MM.1S (cell line): ENCODE measurements at regions not wholly inside any gene's neighbourhood (a gene's known extent, or its start where the extent isn't known, plus 50 kb on each side); places are given as distances from the start of the nearest gene placed in this dataset.
"Not testable (repeated sequence)": the region's sequence is repeated elsewhere in the genome, so short reads cannot be mapped to it uniquely, and the experiment has no call there.

Source experiments
- DNase-seq: peaks from one replicate; pipeline ENCODE4 v3.0.0-alpha.2; 2015
- H2AFZ ChIP-seq: fragments of 300-600 bp; sonication (generic); 2 replicates; pipeline ENCODE4 v1.6.0; 2016; ENCODE audit warnings: antibody characterized with exemption, low read length
- H3F3A ChIP-seq: fragments of 300-600 bp; sonication (generic); 2 replicates; pipeline ENCODE4 v1.6.1; 2016; ENCODE audit warnings: mild to moderate bottlenecking, antibody characterized with exemption, low read length, moderate library complexity, mixed read lengths; ENCODE audit not compliant: insufficient read depth
- H3K27ac ChIP-seq: fragments of 300-600 bp; sonication (generic); 2 replicates; pipeline ENCODE4 v1.5.1; 2016; ENCODE audit warnings: mild to moderate bottlenecking, low read length
- H3K27me3 ChIP-seq: fragments of 300-600 bp; sonication (generic); replicated peaks from 2 replicates; pipeline ENCODE4 v1.6.0; 2016; ENCODE audit warnings: low read length; ENCODE audit not compliant: insufficient read depth
- H3K36me3 ChIP-seq: fragments of 300-600 bp; sonication (generic); replicated peaks from 2 replicates; pipeline ENCODE4 v1.6.1; 2016; ENCODE audit warnings: mild to moderate bottlenecking, low read length, mixed read lengths; ENCODE audit not compliant: insufficient read depth
- H3K4me1 ChIP-seq: fragments of 300-600 bp; sonication (generic); 2 replicates; pipeline ENCODE4 v1.6.1; 2016; ENCODE audit warnings: low read length, mixed read lengths
- H3K4me2 ChIP-seq: fragments of 300-600 bp; sonication (generic); 2 replicates; pipeline ENCODE4 v1.6.0; 2016; ENCODE audit warnings: low read depth, low read length
- H3K4me3 ChIP-seq: fragments of 300-600 bp; sonication (generic); 2 replicates; pipeline ENCODE4 v1.5.1; 2016; ENCODE audit warnings: low read length, mixed read lengths
- H3K79me2 ChIP-seq: fragments of 300-600 bp; sonication (generic); 2 replicates; pipeline ENCODE4 v1.6.1; 2016; ENCODE audit warnings: mixed run types, low read length, mixed read lengths
- H3K9ac ChIP-seq: fragments of 300-600 bp; sonication (generic); 2 replicates; pipeline ENCODE4 v1.6.1; 2016; ENCODE audit warnings: low read length, mixed read lengths
- H3K9me2 ChIP-seq: fragments of 300-600 bp; sonication (generic); replicated peaks from 2 replicates; pipeline ENCODE4 v1.6.1; 2016; ENCODE audit warnings: mild to moderate bottlenecking, low read length, mixed read lengths; ENCODE audit not compliant: insufficient read depth
- H3K9me3 ChIP-seq: fragments of 300-600 bp; sonication (generic); replicated peaks from 2 replicates; pipeline ENCODE4 v1.6.1; 2016; ENCODE audit warnings: mild to moderate bottlenecking, low read length, mixed read lengths; ENCODE audit not compliant: insufficient read depth
- H4K20me1 ChIP-seq: fragments of 300-600 bp; sonication (generic); 2 replicates; pipeline ENCODE4 v1.6.1; 2016; ENCODE audit warnings: mild to moderate bottlenecking, low read length, moderate library complexity, mixed read lengths; ENCODE audit not compliant: insufficient read depth
- EZH2 ChIP-seq: fragments of 300-600 bp; sonication (generic); optimal IDR thresholded peaks from 2 replicates; pipeline ENCODE3; 2017; ENCODE audit warnings: low read depth, mild to moderate bottlenecking, antibody characterized with exemption, low read length, mixed read lengths
- EZH2phosphoT487 ChIP-seq: fragments of 300-600 bp; sonication (generic); IDR thresholded peaks from 2 replicates; pipeline ENCODE4 v1.6.1; 2018; ENCODE audit warnings: antibody characterized with exemption, low read length
- TF ChIP-seq, protein P1 (sequence below): fragments of 300-600 bp; sonication (generic); IDR thresholded peaks from 2 replicates; pipeline ENCODE4 v1.5.1; 2016; ENCODE audit warnings: antibody characterized with exemption, low read length, mixed read lengths

DNA sequence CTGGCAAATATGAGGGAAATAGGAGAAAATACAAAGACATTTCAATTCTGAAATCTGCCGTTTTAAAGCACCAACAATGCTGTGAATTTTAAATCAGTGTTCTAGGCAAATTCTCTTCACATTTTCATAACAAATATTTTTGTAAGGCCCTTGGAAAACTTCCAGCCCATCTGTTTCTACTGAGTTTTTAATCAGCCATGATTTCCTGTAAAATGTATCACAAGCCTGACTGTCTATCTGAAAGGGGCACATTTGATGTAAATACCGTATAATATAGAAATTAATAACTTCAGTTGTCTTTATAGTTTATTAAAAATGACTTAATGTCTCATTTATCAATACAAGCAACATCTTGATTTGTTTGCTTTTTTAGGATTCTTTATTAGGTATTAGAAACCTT lies 454.7 kb downstream of the PYDC2 start:
- no peak overlapping the region for H3K4me2 ChIP-seq
- no peak overlapping the region for H3K4me3 ChIP-seq
- TF ChIP-seq, protein P1, sequence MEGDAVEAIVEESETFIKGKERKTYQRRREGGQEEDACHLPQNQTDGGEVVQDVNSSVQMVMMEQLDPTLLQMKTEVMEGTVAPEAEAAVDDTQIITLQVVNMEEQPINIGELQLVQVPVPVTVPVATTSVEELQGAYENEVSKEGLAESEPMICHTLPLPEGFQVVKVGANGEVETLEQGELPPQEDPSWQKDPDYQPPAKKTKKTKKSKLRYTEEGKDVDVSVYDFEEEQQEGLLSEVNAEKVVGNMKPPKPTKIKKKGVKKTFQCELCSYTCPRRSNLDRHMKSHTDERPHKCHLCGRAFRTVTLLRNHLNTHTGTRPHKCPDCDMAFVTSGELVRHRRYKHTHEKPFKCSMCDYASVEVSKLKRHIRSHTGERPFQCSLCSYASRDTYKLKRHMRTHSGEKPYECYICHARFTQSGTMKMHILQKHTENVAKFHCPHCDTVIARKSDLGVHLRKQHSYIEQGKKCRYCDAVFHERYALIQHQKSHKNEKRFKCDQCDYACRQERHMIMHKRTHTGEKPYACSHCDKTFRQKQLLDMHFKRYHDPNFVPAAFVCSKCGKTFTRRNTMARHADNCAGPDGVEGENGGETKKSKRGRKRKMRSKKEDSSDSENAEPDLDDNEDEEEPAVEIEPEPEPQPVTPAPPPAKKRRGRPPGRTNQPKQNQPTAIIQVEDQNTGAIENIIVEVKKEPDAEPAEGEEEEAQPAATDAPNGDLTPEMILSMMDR: no peak
- TF ChIP-seq EZH2phosphoT487 (no peak), EZH2 (no peak)
- no peak overlapping the region for H3K9ac ChIP-seq
- DNase-seq: no peak
- no peaks in the 10 kb centered on the region for H3K4me1 ChIP-seq
- no peak overlapping the region for H2AFZ ChIP-seq
- H3K27ac ChIP-seq: no peak overlapping the region
- no peaks in the 10 kb centered on the region for H3K9me3 ChIP-seq
- H3K36me3 ChIP-seq: no peaks in the 10 kb centered on the region
- H4K20me1 ChIP-seq: no peaks in the 10 kb centered on the region
- H3K79me2 ChIP-seq: no peaks in the 10 kb centered on the region
- H3K27me3 ChIP-seq: no peaks in the 10 kb centered on the region
- no peaks in the 10 kb centered on the region for H3K9me2 ChIP-seq
- no peaks in the 10 kb centered on the region for H3F3A ChIP-seq

DNA sequence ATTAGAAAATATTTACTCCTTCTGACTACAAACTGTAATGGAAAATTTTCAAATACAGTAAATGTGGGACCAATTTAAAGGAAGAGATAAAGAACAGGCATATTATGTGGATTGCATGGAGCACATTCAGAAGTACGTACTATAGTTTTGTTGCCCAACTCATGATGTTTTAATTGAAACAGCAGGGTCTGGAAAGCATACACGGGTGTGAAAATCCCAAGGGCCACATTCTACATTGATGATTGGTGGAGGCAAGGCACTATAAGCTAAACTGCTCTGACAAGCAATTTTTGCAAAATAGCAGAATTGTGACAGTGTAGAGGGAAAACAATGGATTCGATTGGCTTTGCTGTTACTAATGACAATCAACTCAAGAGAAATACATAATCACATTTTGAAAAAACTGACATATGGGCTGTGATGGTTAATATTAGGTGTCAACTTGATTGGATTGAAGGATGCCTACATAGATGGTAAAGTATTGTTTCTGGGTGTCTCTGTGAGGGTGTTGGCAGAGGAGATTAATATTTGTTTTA lies 458.6 kb downstream of the PYDC2 start:
- no peak overlapping the region for H3K4me2 ChIP-seq
- no peaks in the 10 kb centered on the region for H3K36me3 ChIP-seq
- no peaks in the 10 kb centered on the region for H3K4me1 ChIP-seq
- no peaks in the 10 kb centered on the region for H3K79me2 ChIP-seq
- no peak overlapping the region for H3K27ac ChIP-seq
- no peaks in the 10 kb centered on the region for H3K27me3 ChIP-seq
- no peak for DNase-seq
- H4K20me1 ChIP-seq: no peaks in the 10 kb centered on the region
- no peak overlapping the region for H3K9ac ChIP-seq
- H3K9me3 ChIP-seq: no peaks in the 10 kb centered on the region
- TF ChIP-seq EZH2 (no peak), EZH2phosphoT487 (no peak)
- TF ChIP-seq, protein P1: no peak
- H2AFZ ChIP-seq: no peak overlapping the region
- H3K9me2 ChIP-seq: no peaks in the 10 kb centered on the region
- no peaks in the 10 kb centered on the region for H3F3A ChIP-seq
- no peak overlapping the region for H3K4me3 ChIP-seq

DNA sequence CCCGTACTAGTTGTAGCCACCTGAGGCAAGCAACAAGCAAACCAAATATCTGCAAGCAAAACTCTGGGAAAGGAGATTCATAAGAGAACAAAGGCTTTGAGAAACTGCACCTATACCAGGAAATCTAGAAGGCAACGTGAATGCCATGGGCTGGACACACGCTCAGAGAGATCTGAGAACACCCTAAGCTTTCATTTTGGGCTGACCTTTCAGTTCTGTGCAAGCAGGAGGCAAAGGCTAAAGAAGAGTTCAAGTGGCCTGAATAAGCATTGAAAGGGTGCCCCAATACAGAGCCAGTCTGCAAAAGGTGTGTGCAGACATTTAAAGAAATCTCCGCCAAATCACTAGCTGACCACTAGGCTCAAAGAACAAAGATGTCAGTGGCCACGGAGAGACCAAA lies 461.6 kb downstream of the PYDC2 start:
- no peak overlapping the region for H3K27ac ChIP-seq
- no peaks in the 10 kb centered on the region for H3K9me2 ChIP-seq
- H3K79me2 ChIP-seq: no peaks in the 10 kb centered on the region
- no peak overlapping the region for H3K4me3 ChIP-seq
- no peak overlapping the region for H2AFZ ChIP-seq
- H3K9me3 ChIP-seq: no peaks in the 10 kb centered on the region
- no peak for DNase-seq
- no peaks in the 10 kb centered on the region for H4K20me1 ChIP-seq
- no peaks in the 10 kb centered on the region for H3K36me3 ChIP-seq
- H3K4me2 ChIP-seq: 0 out of 2 replicates have a peak overlapping the region, but pooled peaks have one; percentile 8
- H3K27me3 ChIP-seq: no peaks in the 10 kb centered on the region
- TF ChIP-seq EZH2 (no peak), EZH2phosphoT487 (no peak)
- TF ChIP-seq, protein P1: no peak
- no peaks in the 10 kb centered on the region for H3K4me1 ChIP-seq
- H3F3A ChIP-seq: no peaks in the 10 kb centered on the region
- no peak overlapping the region for H3K9ac ChIP-seq

DNA sequence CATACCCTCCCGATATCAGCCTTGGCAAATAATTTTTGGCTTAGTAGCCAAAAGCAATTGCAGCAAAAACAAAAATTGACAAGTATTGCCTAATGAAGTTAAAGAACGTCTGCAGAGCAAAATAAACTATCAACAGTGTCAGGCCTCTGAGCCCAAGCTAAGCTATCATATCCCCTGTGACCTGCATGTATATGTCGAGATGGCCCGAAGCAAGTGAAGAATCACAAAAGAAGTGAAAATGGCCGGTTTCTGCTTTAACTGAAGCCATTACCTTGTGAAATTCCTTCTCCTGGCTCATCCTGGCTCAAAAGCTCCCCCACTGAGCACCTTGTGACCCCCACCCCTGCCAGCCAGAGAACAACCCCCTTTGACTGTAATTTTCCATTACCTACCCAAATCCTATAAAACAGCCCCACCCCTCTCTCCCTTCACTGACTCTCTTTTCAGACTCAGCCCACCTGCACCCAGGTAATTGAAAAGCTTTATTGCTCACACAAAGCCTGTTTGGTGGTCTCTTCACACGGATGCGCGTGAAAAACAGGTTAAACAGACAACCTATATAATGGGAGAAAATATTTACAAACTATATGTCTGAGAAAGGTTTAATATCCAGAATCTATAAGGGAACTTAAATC lies 466.3 kb downstream of the PYDC2 start:
- H4K20me1 ChIP-seq, H3K27me3 ChIP-seq, H3K9me2 ChIP-seq, H3K4me1 ChIP-seq, DNase-seq, H3K27ac ChIP-seq, H3K36me3 ChIP-seq, H3K9me3 ChIP-seq, H3K4me2 ChIP-seq, H2AFZ ChIP-seq, H3F3A ChIP-seq, H3K9ac ChIP-seq, H3K79me2 ChIP-seq, H3K4me3 ChIP-seq: not testable (repeated sequence)

DNA sequence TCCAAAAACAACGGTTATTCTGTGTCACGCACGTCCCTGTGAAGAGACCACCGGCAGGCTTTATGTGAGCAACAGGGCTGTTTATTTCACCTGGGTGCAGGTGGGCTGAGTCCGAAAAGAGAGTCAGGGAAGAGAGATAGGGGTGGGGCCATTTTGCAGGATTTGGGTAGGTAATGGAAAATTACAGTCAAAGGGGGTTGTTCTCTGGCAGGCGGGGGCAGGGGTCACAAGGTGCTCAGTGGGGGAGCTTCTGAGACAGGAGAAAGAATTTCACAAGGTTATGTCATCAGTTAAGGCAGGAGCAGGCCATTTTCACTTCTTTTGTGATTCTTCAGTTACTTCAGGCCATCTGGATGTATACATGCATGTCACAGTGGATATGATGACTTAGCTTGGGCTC lies 467.0 kb downstream of the PYDC2 start:
- not testable (repeated sequence) for H4K20me1 ChIP-seq, DNase-seq, H3K4me1 ChIP-seq, H3K9me3 ChIP-seq, H3K4me2 ChIP-seq, H3K27me3 ChIP-seq, H3K9ac ChIP-seq, H3K4me3 ChIP-seq, H3K79me2 ChIP-seq, H3K27ac ChIP-seq, H3K9me2 ChIP-seq, H2AFZ ChIP-seq, H3K36me3 ChIP-seq, H3F3A ChIP-seq
